SK-N-SH (cell line): ENCODE measurements at regions not wholly inside any gene's neighbourhood (a gene's known extent, or its start where the extent isn't known, plus 50 kb on each side); places are given as distances from the start of the nearest gene placed in this dataset.

ENCODE experiments used
- CTCF ChIA-PET: fragments of 300-600, 350-600 bp; formaldehyde crosslinking; extraction: SDS; loops from one replicate; lab custom pipeline; 2021; lab: Yijun Ruan, JAX
- POLR2A ChIA-PET: fragments of 350-600 bp; sonication (Branson Sonifier 250); formaldehyde crosslinking; extraction: SDS; loops from one replicate; lab custom pipeline; 2020; ENCODE audit warnings: antibody characterized with exemption, inconsistent platforms; lab: Yijun Ruan, JAX
- DNase-seq: peaks from one replicate; pipeline ENCODE4 v3.0.0; 2012
- H2AFZ ChIP-seq: fragments of 200-600 bp; sonication (generic); 2 replicates; pipeline ENCODE4 v1.8.1; 2016; ENCODE audit warnings: antibody characterized with exemption, mild to moderate bottlenecking, low read depth
- H3F3A ChIP-seq: fragments of 200-600 bp; sonication (generic); replicated peaks from 2 replicates; pipeline ENCODE3; 2016; ENCODE audit warnings: antibody characterized with exemption, mild to moderate bottlenecking; ENCODE audit not compliant: insufficient read depth
- H3K27ac ChIP-seq, 2 experiments: fragments of 200-500 bp in 1 of 2; fragments of 200-600 bp in 1 of 2; sonication (Bioruptor generic) in 1 of 2; sonication (generic), shearing (Covaris generic) in 1 of 2; 2 replicates each; pipeline versions ENCODE4 v1.5.1 to v1.6.1; 2014 to 2016; ENCODE audit warnings: low read depth in 2 of 2, inconsistent platforms in 1 of 2, low read length in 1 of 2, mild to moderate bottlenecking in 1 of 2, mixed read lengths in 1 of 2
- H3K27me3 ChIP-seq: fragments of 200-600 bp; sonication (generic), shearing (Covaris generic); 2 replicates; pipeline ENCODE4 v1.6.1; 2016; ENCODE audit warnings: mixed run types; ENCODE audit not compliant: insufficient read depth
- H3K36me3 ChIP-seq, 2 experiments: fragments of 200-500 bp in 1 of 2; fragments of 200-600 bp in 1 of 2; sonication (Bioruptor generic) in 1 of 2; sonication (generic) in 1 of 2; replicated peaks in 1 of 2; 2 replicates each; pipeline versions ENCODE3 to v1.5.1; 2014 to 2016; ENCODE audit warnings: low read length in 1 of 2, mild to moderate bottlenecking in 1 of 2; ENCODE audit not compliant: insufficient read depth in 2 of 2, control insufficient read depth in 1 of 2
- H3K4me1 ChIP-seq, 2 experiments: fragments of 200-500 bp in 1 of 2; fragments of 200-600 bp in 1 of 2; sonication (Bioruptor generic) in 1 of 2; sonication (generic), shearing (Covaris generic) in 1 of 2; 2 replicates each; pipeline versions ENCODE4 v1.5.1 to v1.6.1; 2014 to 2016; ENCODE audit warnings: low read depth in 1 of 2, low read length in 1 of 2, mixed run types in 1 of 2; ENCODE audit not compliant: insufficient read depth in 2 of 2, control insufficient read depth in 1 of 2
- H3K4me2 ChIP-seq: fragments of 200-600 bp; sonication (generic), shearing (Covaris generic); 2 replicates; pipeline ENCODE4 v1.6.1; 2017; ENCODE audit warnings: mixed run types
- H3K4me3 ChIP-seq, 2 experiments: fragments of 200-500 bp in 1 of 2; fragments of 200-600 bp in 1 of 2; sonication (Bioruptor generic) in 1 of 2; sonication (generic), shearing (Covaris generic) in 1 of 2; 2 replicates each; pipeline versions ENCODE4 v1.5.1 to v1.8.1; 2014 to 2016; ENCODE audit warnings: low read depth in 2 of 2, inconsistent platforms in 1 of 2, low read length in 1 of 2, mild to moderate bottlenecking in 1 of 2, mixed read lengths in 1 of 2, moderate library complexity in 1 of 2
- H3K79me2 ChIP-seq: fragments of 200-600 bp; sonication (generic); 2 replicates; pipeline ENCODE4 v1.8.1; 2017; ENCODE audit warnings: mild to moderate bottlenecking; ENCODE audit not compliant: insufficient read depth
- H3K9ac ChIP-seq: fragments of 200-600 bp; sonication (generic); 2 replicates; pipeline ENCODE4 v1.6.1; 2017; ENCODE audit warnings: mixed run types
- H3K9me2 ChIP-seq: fragments of 200-600 bp; sonication (generic); 2 replicates; pipeline ENCODE4 v1.6.1; 2017; ENCODE audit warnings: mixed run types
- H3K9me3 ChIP-seq: fragments of 200-600 bp; sonication (generic); 2 replicates; pipeline ENCODE4 v1.6.1; 2017; ENCODE audit warnings: mixed run types, mild to moderate bottlenecking, moderate library complexity
- H4K20me1 ChIP-seq: fragments of 200-600 bp; sonication (generic); 2 replicates; pipeline ENCODE4 v1.6.1; 2017; ENCODE audit warnings: mild to moderate bottlenecking, mixed run types; ENCODE audit not compliant: insufficient read depth
- CHD2 ChIP-seq: fragments of 150-350 bp; IDR thresholded peaks from 2 replicates; pipeline ENCODE4 v1.6.1; 2018; ENCODE audit warnings: low read length; ENCODE audit not compliant: partially characterized antibody
- CTCF ChIP-seq: fragments of 200-600 bp; sonication (generic); IDR thresholded peaks from 2 replicates; pipeline ENCODE4 v1.6.1; 2017; ENCODE audit warnings: antibody characterized with exemption, mild to moderate bottlenecking, moderate library complexity
- FOSL2 ChIP-seq: IDR thresholded peaks from 2 replicates; pipeline ENCODE4 v1.4.0; 2012; ENCODE audit warnings: low read depth, mild to moderate bottlenecking, moderate library complexity, borderline replicate concordance
- FOXJ3 ChIP-seq: sonication (generic); formaldehyde crosslinking; IDR thresholded peaks from 2 replicates; pipeline ENCODE4 v1.5.1; 2020; ENCODE audit warnings: mild to moderate bottlenecking, missing genetic modification reagents
- FOXM1 ChIP-seq: IDR thresholded peaks from 2 replicates; pipeline ENCODE4 v1.4.0; 2012; ENCODE audit warnings: low read depth, mild to moderate bottlenecking
- GATA2 ChIP-seq: sonication (generic); formaldehyde crosslinking; IDR thresholded peaks from 2 replicates; pipeline ENCODE4 v1.5.0; 2020; ENCODE audit warnings: mild to moderate bottlenecking, missing genetic modification reagents
- MAX ChIP-seq: IDR thresholded peaks from 2 replicates; pipeline ENCODE4 v1.4.0; 2012; ENCODE audit warnings: low read depth
- POLR2AphosphoS5 ChIP-seq: IDR thresholded peaks from 2 replicates; pipeline ENCODE4 v1.6.1; 2012; ENCODE audit warnings: low read depth, low read length
- RFX5 ChIP-seq: IDR thresholded peaks from 2 replicates; pipeline ENCODE4 v1.6.1; 2012; ENCODE audit warnings: mild to moderate bottlenecking, improper control_type of control experiment, low read length
- TAF1 ChIP-seq: IDR thresholded peaks from 2 replicates; pipeline ENCODE4 v1.6.1; 2012; ENCODE audit warnings: low read depth, mild to moderate bottlenecking, low read length, moderate library complexity, borderline replicate concordance
- USF1 ChIP-seq: IDR thresholded peaks from 2 replicates; pipeline ENCODE4 v1.4.0; 2012; ENCODE audit warnings: low read depth, borderline replicate concordance
- USF2 ChIP-seq: fragments of 150-350 bp; IDR thresholded peaks from 2 replicates; pipeline ENCODE4 v1.6.1; 2017; ENCODE audit warnings: antibody characterized with exemption, low read length, low read depth, borderline replicate concordance
- WGBS: methylation state at CpG from one replicate; pipeline ENCODE4 v1.1.6; 2017; ENCODE audit warnings: low lambda C conversion rate; 5-methylcytosine and 5-hydroxymethylcytosine counted together

- no peaks in the 10 kb centered on the region for H3F3A ChIP-seq
- WGBS = 3% methylated on average over 1 of the region's 1 CpG
- H4K20me1 ChIP-seq = no peaks in the 10 kb centered on the region
- ChIA-PET CTCF (interaction anchor here (0.5 to 2.6 kb wide), 5 partner anchors 10 to 42 kb away, joined by 3 to 17 read pairs (median 6); no protein-coding TSS in a partner anchor), POLR2A (no interaction called here)
- no peak overlapping the region for H3K9ac ChIP-seq
- H3K9me3 ChIP-seq = no peaks in the 10 kb centered on the region
- no peak overlapping the region for H3K4me2 ChIP-seq
- TF ChIP-seq FOXJ3 (no peak), USF2 (no peak), CTCF (no peak), TAF1 (no peak), POLR2AphosphoS5 (no peak)
- TF ChIP-seq, all 33 proteins: peak for 0
- no peaks in the 10 kb centered on the region for H3K36me3 ChIP-seq
- H3K27me3 ChIP-seq = peaks cover 5% of the 10 kb centered on the region; the same call in 1 of the 2 replicates
- no peak for DNase-seq
- H3K9me2 ChIP-seq = no peaks in the 10 kb centered on the region
- no peak overlapping the region for H3K4me3 ChIP-seq
- H3K27ac ChIP-seq = no peak overlapping the region
- no peaks in the 10 kb centered on the region for H3K79me2 ChIP-seq
- no peaks in the 10 kb centered on the region for H3K4me1 ChIP-seq
- H2AFZ ChIP-seq = no peak overlapping the region
Observed at GRCh38 chr7:16960337-16960965, 78.7 kb upstream of the AGR3 start.

GRCh38 chr7:16961641-16962040, 79.9 kb upstream of the AGR3 start:
- no peak overlapping the region for H2AFZ ChIP-seq
- no peak overlapping the region for H3K4me3 ChIP-seq
- H3K27ac ChIP-seq = no peak overlapping the region
- H3K27me3 ChIP-seq = peaks cover 7% of the 10 kb centered on the region; the same call in 1 of the 2 replicates
- no peaks in the 10 kb centered on the region for H3F3A ChIP-seq
- no peaks in the 10 kb centered on the region for H3K79me2 ChIP-seq
- H3K4me1 ChIP-seq = no peaks in the 10 kb centered on the region
- WGBS = 12% methylated on average over 2 of the region's 2 CpGs
- no peaks in the 10 kb centered on the region for H4K20me1 ChIP-seq
- DNase-seq = no peak
- no peak for TF ChIP-seq FOXM1
- TF ChIP-seq FOSL2 = no peak
- H3K4me2 ChIP-seq = no peak overlapping the region
- H3K9me2 ChIP-seq = no peaks in the 10 kb centered on the region
- H3K36me3 ChIP-seq = no peaks in the 10 kb centered on the region
- CTCF ChIA-PET = interaction anchor here (1.2 to 2.6 kb wide), 3 partner anchors 20 to 43 kb away, joined by 5 to 17 read pairs (median 7); no protein-coding TSS in a partner anchor
- no peaks in the 10 kb centered on the region for H3K9me3 ChIP-seq
- no peak overlapping the region for H3K9ac ChIP-seq
- POLR2A ChIA-PET = no interaction called here

GRCh38 chr7:16963044-16963443, 81.3 kb upstream of the AGR3 start:
- H3F3A ChIP-seq = no peaks in the 10 kb centered on the region
- no peak overlapping the region for H3K27ac ChIP-seq
- no peaks in the 10 kb centered on the region for H3K9me2 ChIP-seq
- H3K9ac ChIP-seq = no peak overlapping the region
- peaks cover 7% of the 10 kb centered on the region; the same call in 1 of the 2 replicates for H3K27me3 ChIP-seq
- no peaks in the 10 kb centered on the region for H3K4me1 ChIP-seq
- no peaks in the 10 kb centered on the region for H3K9me3 ChIP-seq
- no peak overlapping the region for H3K4me2 ChIP-seq
- no peak for DNase-seq
- no peaks in the 10 kb centered on the region for H4K20me1 ChIP-seq
- no peaks in the 10 kb centered on the region for H3K36me3 ChIP-seq
- H3K79me2 ChIP-seq = no peaks in the 10 kb centered on the region
- 12% methylated on average over 5 of the region's 5 CpGs for WGBS
- no peak overlapping the region for H2AFZ ChIP-seq
- ChIA-PET CTCF (interaction anchor here (0.9 kb wide), 1 partner anchor 45 kb away, joined by 3 read pairs; no protein-coding TSS in a partner anchor), POLR2A (no interaction called here)
- H3K4me3 ChIP-seq = no peak overlapping the region
- TF ChIP-seq USF1 (no peak), USF2 (no peak), CTCF (no peak), FOXM1 (no peak), CHD2 (no peak), GATA2 (CRISPR knock-in tag) (no peak), RFX5 (no peak), MAX (no peak)
